Peyer's patch (tissue), 4 donors: ENCODE measurements at regions not wholly inside any gene's neighbourhood (a gene's known extent, or its start where the extent isn't known, plus 50 kb on each side); places are given as distances from the start of the nearest gene placed in this dataset.

Experiments used
- CTCF ChIP-seq, 6 experiments: fragments of 450-650 bp in 4 of 6; fragments of 200-600 bp in 2 of 6; sonication (generic) in 1 of 6; IDR thresholded peaks; one replicate each; pipeline ENCODE4 v1.5.1; 2017 to 2019; ENCODE audit warnings: antibody characterized with exemption in 6 of 6, mild to moderate bottlenecking in 3 of 6, moderate library complexity in 1 of 6
- POLR2A ChIP-seq, 2 donors: fragments of 450-650 bp; IDR thresholded peaks; one replicate each; pipeline ENCODE4 v1.5.1; 2017; ENCODE audit warnings: antibody characterized with exemption in 2 of 2, mild to moderate bottlenecking in 2 of 2, moderate library complexity in 2 of 2

GRCh38 chr12:130070126-130070611 lies 92.1 kb upstream of the FZD10 start:
- TF ChIP-seq CTCF (IDR thresholded peaks at IDR 0.05): no peak
- TF ChIP-seq POLR2A (IDR thresholded peaks at IDR 0.05): no peak
